GM23338 (cell line): ENCODE measurements at regions not wholly inside any gene's neighbourhood (a gene's known extent, or its start where the extent isn't known, plus 50 kb on each side); places are given as distances from the start of the nearest gene placed in this dataset.

Experiments
- CREB1 ChIP-seq: fragments of 250-450 bp; sonication (Bioruptor Pico); IDR thresholded peaks from 2 replicates; pipeline ENCODE4 v1.5.0; 2020; ENCODE audit warnings: low read depth, mild to moderate bottlenecking, moderate library complexity
- CTCF ChIP-seq, 2 experiments: fragments of 200-600 bp in 1 of 2; sonication (generic) in 1 of 2; conservative IDR thresholded peaks; 2 replicates each; pipeline versions ENCODE4 v1.5.1 to v1.6.1; 2016 to 2017; ENCODE audit warnings: antibody characterized with exemption in 2 of 2, low read depth in 2 of 2, mild to moderate bottlenecking in 2 of 2, moderate library complexity in 1 of 2
- ETS1 ChIP-seq: IDR thresholded peaks from 2 replicates; pipeline ENCODE4 v1.6.1; 2016; ENCODE audit warnings: antibody characterized with exemption
- EZH2 ChIP-seq: fragments of 200-600 bp; sonication (generic); IDR thresholded peaks from one replicate; pipeline ENCODE4 v1.8.0; 2017; ENCODE audit warnings: antibody characterized with exemption, mild to moderate bottlenecking, low read depth; ENCODE audit not compliant: unreplicated experiment
- EZH2phosphoT487 ChIP-seq: fragments of 200-600 bp; sonication (generic); IDR thresholded peaks from one replicate; pipeline ENCODE4 v1.8.1; 2018; ENCODE audit warnings: antibody characterized with exemption; ENCODE audit not compliant: unreplicated experiment
- JUNB ChIP-seq: IDR thresholded peaks from one replicate; pipeline ENCODE4 v1.6.1; 2016; ENCODE audit warnings: antibody characterized with exemption; ENCODE audit not compliant: unreplicated experiment
- NANOG ChIP-seq: IDR thresholded peaks from 2 replicates; pipeline ENCODE4 v1.6.1; 2016; ENCODE audit warnings: antibody characterized with exemption, borderline replicate concordance
- POLR2AphosphoS5 ChIP-seq: IDR thresholded peaks from 2 replicates; pipeline ENCODE4 v1.6.1; 2016; ENCODE audit warnings: antibody characterized with exemption, low read depth
- REST ChIP-seq: IDR thresholded peaks from one replicate; pipeline ENCODE4 v1.6.1; 2018; ENCODE audit warnings: antibody characterized with exemption; ENCODE audit not compliant: unreplicated experiment
- STAT1 ChIP-seq: IDR thresholded peaks from one replicate; pipeline ENCODE4 v1.6.1; 2016; ENCODE audit warnings: antibody characterized with exemption; ENCODE audit not compliant: unreplicated experiment
- ZNF331 ChIP-seq: fragments of 250-450 bp; sonication (Bioruptor Pico); IDR thresholded peaks from 2 replicates; pipeline ENCODE4 v1.5.0; 2020; ENCODE audit warnings: low read depth, mild to moderate bottlenecking, moderate library complexity
- ZNF462 ChIP-seq: fragments of 250-450 bp; sonication (Bioruptor Pico); IDR thresholded peaks from 2 replicates; pipeline ENCODE4 v1.5.0; 2020; ENCODE audit warnings: mild to moderate bottlenecking, moderate library complexity

GRCh38 chr1:83022206-83022605 is 976.7 kb downstream of the TTLL7 start:
- TF ChIP-seq CTCF (conservative IDR thresholded peaks at IDR 0.05; ENCODE audit: low read depth in 2 of 2), result no peak
- TF ChIP-seq REST, result no peak
- no peak for TF ChIP-seq EZH2
- TF ChIP-seq JUNB, result no peak
- TF ChIP-seq EZH2phosphoT487, result no peak
- no peak for TF ChIP-seq POLR2AphosphoS5
- no peak for TF ChIP-seq CREB1 (CRISPR knock-in tag)
- no peak for TF ChIP-seq ZNF462 (CRISPR knock-in tag)
- no peak for TF ChIP-seq ZNF331 (CRISPR knock-in tag)
- no peak for TF ChIP-seq ETS1
- no peak for TF ChIP-seq NANOG
- no peak for TF ChIP-seq STAT1
